ENCODE measurements at regions not wholly inside any gene's neighbourhood (a gene's known extent, or its start where the extent isn't known, plus 50 kb on each side); places are given as distances from the start of the nearest gene placed in this dataset.

GRCh38 chr17:79534111-79534510 lies 76.7 kb downstream of the RBFOX3 start:
- H3K4me1 ChIP-seq (ENCODE audit: insufficient read depth, low read length): no peaks in the 10 kb centered on the region; the same call in 1 of the 2 replicates
- Mint-ChIP-seq H3K4me3 (no peak overlapping the region), H3K4me1 (peaks cover 28 to 34% of the 10 kb centered on the region in 2 experiments), H3K36me3 (ENCODE audit: insufficient read depth in 1 of 3, low read depth in 3 of 3) (no peaks in the 10 kb centered on the region; a peak in 2 of 7 replicates), H3K27ac (0 out of 7 replicates have a peak overlapping the region, but pooled peaks of 1 of the 3 experiments have one; percentile 17), H3K27me3 (ENCODE audit: low read depth) (peaks cover 10% of the 10 kb centered on the region), H3K9me3 (no peaks in the 10 kb centered on the region; a peak in 2 of 5 replicates)
- no peak overlapping the region for H2BK20ac ChIP-seq (ENCODE audit: low read depth, low read length, poor library complexity, severe bottlenecking)
- no peak overlapping the region for H3K4me2 ChIP-seq (ENCODE audit: insufficient read depth, insufficient read length, low read length)
- no peaks in the 10 kb centered on the region for H3K9me3 ChIP-seq (ENCODE audit: control insufficient read depth, low read depth, low read length)
- H3K56ac ChIP-seq (ENCODE audit: insufficient read length, low read depth, low read length): no peak overlapping the region
- H3K79me1 ChIP-seq (ENCODE audit: insufficient read depth, low read depth, low read length, poor library complexity, severe bottlenecking): no peaks in the 10 kb centered on the region
- TF ChIP-seq, protein P1, sequence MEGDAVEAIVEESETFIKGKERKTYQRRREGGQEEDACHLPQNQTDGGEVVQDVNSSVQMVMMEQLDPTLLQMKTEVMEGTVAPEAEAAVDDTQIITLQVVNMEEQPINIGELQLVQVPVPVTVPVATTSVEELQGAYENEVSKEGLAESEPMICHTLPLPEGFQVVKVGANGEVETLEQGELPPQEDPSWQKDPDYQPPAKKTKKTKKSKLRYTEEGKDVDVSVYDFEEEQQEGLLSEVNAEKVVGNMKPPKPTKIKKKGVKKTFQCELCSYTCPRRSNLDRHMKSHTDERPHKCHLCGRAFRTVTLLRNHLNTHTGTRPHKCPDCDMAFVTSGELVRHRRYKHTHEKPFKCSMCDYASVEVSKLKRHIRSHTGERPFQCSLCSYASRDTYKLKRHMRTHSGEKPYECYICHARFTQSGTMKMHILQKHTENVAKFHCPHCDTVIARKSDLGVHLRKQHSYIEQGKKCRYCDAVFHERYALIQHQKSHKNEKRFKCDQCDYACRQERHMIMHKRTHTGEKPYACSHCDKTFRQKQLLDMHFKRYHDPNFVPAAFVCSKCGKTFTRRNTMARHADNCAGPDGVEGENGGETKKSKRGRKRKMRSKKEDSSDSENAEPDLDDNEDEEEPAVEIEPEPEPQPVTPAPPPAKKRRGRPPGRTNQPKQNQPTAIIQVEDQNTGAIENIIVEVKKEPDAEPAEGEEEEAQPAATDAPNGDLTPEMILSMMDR (conservative IDR thresholded peaks at IDR 0.05): no peak
- H2BK15ac ChIP-seq (ENCODE audit: low read depth, low read length): no peak overlapping the region
- no peak overlapping the region for H4K91ac ChIP-seq (ENCODE audit: insufficient read length, low read depth, low read length)
- no peaks in the 10 kb centered on the region for H3K23me2 ChIP-seq (ENCODE audit: insufficient read length, low read depth, low read length, poor library complexity, severe bottlenecking)
- no peak overlapping the region for H4K5ac ChIP-seq (ENCODE audit: insufficient read length, low read depth, low read length)
- H2AK5ac ChIP-seq (ENCODE audit: insufficient read length, low read length): no peak overlapping the region
- H2BK5ac ChIP-seq (ENCODE audit: insufficient read length, low read length): no peak overlapping the region
- H4K8ac ChIP-seq (replicated peaks; ENCODE audit: insufficient read length, low read depth, low read length): no peak overlapping the region
- H3K14ac ChIP-seq (ENCODE audit: insufficient read depth, low read length): no peak overlapping the region; the same call in 1 of the 2 replicates
- H3K27me3 ChIP-seq (ENCODE audit: insufficient read depth, low read length): no peaks in the 10 kb centered on the region
- no peak overlapping the region for H3K18ac ChIP-seq (ENCODE audit: insufficient read length, low read depth, low read length)
- no peak for DNase-seq
- H3T11ph ChIP-seq (ENCODE audit: low read length): no peak overlapping the region
- no peak overlapping the region for H3K23ac ChIP-seq (ENCODE audit: insufficient read length, low read depth, low read length)
- no peak overlapping the region for H2BK12ac ChIP-seq (ENCODE audit: insufficient read length, low read depth, low read length)
- no peaks in the 10 kb centered on the region for H4K20me1 ChIP-seq (ENCODE audit: control insufficient read depth, insufficient read depth, insufficient read length)
- no peak overlapping the region for H3K27ac ChIP-seq (ENCODE audit: insufficient read length, low read depth, low read length)
- no CpG with 5 or more reads among the region's 11 CpGs for WGBS (ENCODE audit: extremely low coverage, insufficient read length, low lambda C conversion rate)
- no peak overlapping the region for H2AFZ ChIP-seq (ENCODE audit: low read length)
- H2BK120ac ChIP-seq (ENCODE audit: low read depth, low read length, poor library complexity, severe bottlenecking): no peak overlapping the region
- H3K9ac ChIP-seq (ENCODE audit: extremely low read depth, insufficient read length, low read length): no peak overlapping the region
- H3K4ac ChIP-seq (ENCODE audit: low read depth, low read length): no peak overlapping the region
- H3K79me2 ChIP-seq (ENCODE audit: insufficient read depth, low read length): no peaks in the 10 kb centered on the region

Measured in H9 (cell line).